CD4-positive, alpha-beta T cell (primary cell): ENCODE measurements at regions not wholly inside any gene's neighbourhood (a gene's known extent, or its start where the extent isn't known, plus 50 kb on each side); places are given as distances from the start of the nearest gene placed in this dataset.

Experiments used
- ATAC-seq: fragments of 200-7000 bp; cut with Tn5 transposase; one replicate; pipeline ENCODE4 v1.10.0; 2022; ENCODE audit warnings: mild to moderate bottlenecking; ENCODE audit not compliant: poor library complexity
- CTCF ChIA-PET: fragments of 350-600 bp; sonication (Branson Sonifier 250); formaldehyde crosslinking; loops from one replicate; lab custom pipeline; 2021; ENCODE audit warnings: antibody characterized with exemption, inconsistent platforms; lab: Charles Lee
- POLR2A ChIA-PET: fragments of 350-600 bp; sonication (Branson Sonifier 250); formaldehyde crosslinking; loops from one replicate; lab custom pipeline; 2021; ENCODE audit warnings: antibody characterized with exemption, inconsistent platforms; lab: Charles Lee
- DNase-seq, 14 experiments: peaks; one replicate each; pipeline ENCODE4 v3.0.0-alpha.2; 2013 to 2020; ENCODE audit warnings: mixed read lengths in 2 of 14
- H3K27ac ChIP-seq, 2 donors: one replicate each; pipeline versions ENCODE4 v1.5.1 to v1.7.0; 2013; ENCODE audit warnings: low read length in 2 of 2, low read depth in 1 of 2, mild to moderate bottlenecking in 1 of 2
- H3K27me3 ChIP-seq, 2 experiments: 1 replicate in 1 of 2; 2 replicates in 1 of 2; pipeline versions ENCODE4 v1.6.1 to v1.7.0; 2013; ENCODE audit warnings: low read length in 2 of 2, control low read depth in 1 of 2, mild to moderate bottlenecking in 1 of 2, moderate library complexity in 1 of 2; ENCODE audit not compliant: insufficient read depth in 2 of 2, control insufficient read depth in 1 of 2
- H3K36me3 ChIP-seq: one replicate; pipeline ENCODE4 v1.6.1; 2013; ENCODE audit warnings: low read length, control low read depth; ENCODE audit not compliant: insufficient read depth
- H3K4me1 ChIP-seq: one replicate; pipeline ENCODE4 v1.6.1; 2013; ENCODE audit warnings: low read length, control low read depth; ENCODE audit not compliant: insufficient read depth
- H3K4me3 ChIP-seq: one replicate; pipeline ENCODE4 v1.5.1; 2013; ENCODE audit warnings: mild to moderate bottlenecking, low read length, moderate library complexity
- H3K9me3 ChIP-seq, 2 experiments: 1 replicate in 1 of 2; 2 replicates in 1 of 2; pipeline versions ENCODE4 v1.6.1 to v1.7.0; 2013; ENCODE audit warnings: low read length in 2 of 2, mild to moderate bottlenecking in 2 of 2, control low read depth in 1 of 2, moderate library complexity in 1 of 2; ENCODE audit not compliant: control insufficient read depth in 1 of 2, insufficient read depth in 1 of 2
- H3K27ac Mint-ChIP-seq: one replicate; pipeline ENCODE4 v1.8.0; 2020; ENCODE audit warnings: mixed read lengths
- H3K27me3 Mint-ChIP-seq: one replicate; pipeline ENCODE4 v1.8.0; 2021; ENCODE audit warnings: mixed read lengths
- H3K36me3 Mint-ChIP-seq: one replicate; pipeline ENCODE4 v1.8.0; 2021; ENCODE audit warnings: low read depth, mixed read lengths
- H3K4me1 Mint-ChIP-seq: one replicate; pipeline ENCODE4 v1.8.0; 2021; ENCODE audit warnings: low read depth, mixed read lengths
- H3K4me3 Mint-ChIP-seq: one replicate; pipeline ENCODE4 v1.8.0; 2020; ENCODE audit warnings: mild to moderate bottlenecking, mixed read lengths
- H3K9me3 Mint-ChIP-seq: one replicate; pipeline ENCODE4 v1.8.0; 2020; ENCODE audit warnings: mixed read lengths
- intact Hi-C, 2 experiments: fragments of 100-400 bp; cut with DNase I in 1 of 2; cut with micrococcal nuclease in 1 of 2; formaldehyde crosslinking; loops; one replicate each; pipeline versions ENCODE4 v1.15.1 to v1.9.0; 2023 to 2025; cut with DNase I, micrococcal nuclease
- TF ChIP-seq, protein P1 (sequence below): fragments of 200-600 bp; IDR thresholded peaks from one replicate; pipeline ENCODE4 v1.8.0; 2022; ENCODE audit warnings: antibody characterized with exemption, mild to moderate bottlenecking

DNA sequence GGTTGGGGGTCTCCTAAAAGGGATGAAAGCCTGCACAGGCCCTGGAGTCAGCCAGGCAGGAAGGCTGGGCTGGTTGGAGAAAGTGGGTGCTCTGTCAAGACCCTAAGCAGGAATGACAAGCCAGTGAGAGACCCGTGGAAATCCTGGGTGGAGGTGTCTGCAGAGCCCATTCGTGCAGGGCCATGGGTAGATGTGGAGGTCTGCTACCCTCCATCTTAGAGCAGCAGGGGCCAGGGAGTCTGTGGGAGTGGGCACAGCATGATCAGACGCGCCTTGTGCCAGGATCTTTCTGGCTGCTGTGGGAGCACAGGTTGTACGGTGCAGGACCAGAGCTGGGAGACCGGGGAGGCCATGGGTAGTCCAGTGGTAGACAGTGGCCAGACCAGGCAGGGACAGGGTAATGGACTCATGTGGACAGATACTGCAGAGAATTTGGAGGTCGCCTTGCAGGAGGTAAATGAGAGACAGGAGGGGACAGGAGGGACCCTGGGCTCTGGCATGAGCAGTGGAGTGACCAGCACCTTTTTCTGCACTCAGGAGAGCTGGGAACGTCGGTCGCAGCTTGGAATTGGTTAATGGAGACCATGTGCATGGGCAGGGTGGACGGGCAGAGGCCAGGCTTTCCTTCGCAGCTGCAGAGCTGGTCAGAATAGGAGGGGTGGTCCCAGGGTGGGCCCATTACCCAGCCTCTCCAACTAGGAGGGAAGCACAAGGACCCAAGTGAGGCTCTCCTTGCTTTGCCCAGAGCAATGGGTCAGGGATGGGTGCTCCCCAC is 203.5 kb upstream of the PMEPA1 start:
- Histone ChIP-seq H3K4me3 (no peak overlapping the region), H3K36me3 (no peaks in the 10 kb centered on the region), H3K4me1 (no peaks in the 10 kb centered on the region), H3K9me3 (no peaks in the 10 kb centered on the region), H3K27me3 (peaks cover 4 to 6% of the 10 kb centered on the region in 2 experiments), H3K27ac (no peak overlapping the region)
- Mint-ChIP-seq H3K27me3 (peaks cover 35% of the 10 kb centered on the region), H3K4me3 (no peak overlapping the region), H3K27ac (no peak overlapping the region), H3K4me1 (no peaks in the 10 kb centered on the region), H3K36me3 (no peaks in the 10 kb centered on the region), H3K9me3 (no peaks in the 10 kb centered on the region)
- DNase-seq: no peak
- ATAC-seq: no peak
- intact Hi-C loops: no loop called here
- TF ChIP-seq, protein P1, sequence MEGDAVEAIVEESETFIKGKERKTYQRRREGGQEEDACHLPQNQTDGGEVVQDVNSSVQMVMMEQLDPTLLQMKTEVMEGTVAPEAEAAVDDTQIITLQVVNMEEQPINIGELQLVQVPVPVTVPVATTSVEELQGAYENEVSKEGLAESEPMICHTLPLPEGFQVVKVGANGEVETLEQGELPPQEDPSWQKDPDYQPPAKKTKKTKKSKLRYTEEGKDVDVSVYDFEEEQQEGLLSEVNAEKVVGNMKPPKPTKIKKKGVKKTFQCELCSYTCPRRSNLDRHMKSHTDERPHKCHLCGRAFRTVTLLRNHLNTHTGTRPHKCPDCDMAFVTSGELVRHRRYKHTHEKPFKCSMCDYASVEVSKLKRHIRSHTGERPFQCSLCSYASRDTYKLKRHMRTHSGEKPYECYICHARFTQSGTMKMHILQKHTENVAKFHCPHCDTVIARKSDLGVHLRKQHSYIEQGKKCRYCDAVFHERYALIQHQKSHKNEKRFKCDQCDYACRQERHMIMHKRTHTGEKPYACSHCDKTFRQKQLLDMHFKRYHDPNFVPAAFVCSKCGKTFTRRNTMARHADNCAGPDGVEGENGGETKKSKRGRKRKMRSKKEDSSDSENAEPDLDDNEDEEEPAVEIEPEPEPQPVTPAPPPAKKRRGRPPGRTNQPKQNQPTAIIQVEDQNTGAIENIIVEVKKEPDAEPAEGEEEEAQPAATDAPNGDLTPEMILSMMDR: no peak
- POLR2A ChIA-PET: no interaction called here
- CTCF ChIA-PET: no interaction called here

DNA sequence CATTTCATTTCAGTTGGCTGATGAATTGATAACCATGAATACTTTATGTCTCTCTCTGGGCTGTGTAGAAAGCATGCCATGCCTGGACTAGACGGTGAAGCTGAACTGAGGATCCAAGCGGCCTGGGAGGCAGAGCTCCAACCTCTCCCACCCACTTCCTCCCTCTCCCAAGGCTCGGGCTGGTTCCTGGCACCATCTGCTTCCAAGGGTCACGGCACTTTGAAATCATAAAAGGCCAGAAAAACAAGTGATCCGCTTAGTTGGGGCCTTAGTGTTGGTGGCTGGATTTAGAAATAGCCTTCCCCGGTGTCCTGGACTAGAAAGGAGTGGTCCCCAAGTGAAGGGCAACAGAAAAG is 202.4 kb upstream of the PMEPA1 start:
- H3K9me3 Mint-ChIP-seq: no peaks in the 10 kb centered on the region
- H3K27ac ChIP-seq: no peak overlapping the region
- H3K4me3 Mint-ChIP-seq: no peak overlapping the region
- H3K27ac Mint-ChIP-seq: no peak overlapping the region
- no peaks in the 10 kb centered on the region for H3K36me3 Mint-ChIP-seq
- ChIA-PET POLR2A (no interaction called here), CTCF (no interaction called here)
- no peaks in the 10 kb centered on the region for H3K36me3 ChIP-seq
- H3K4me3 ChIP-seq: no peak overlapping the region
- peaks cover 4 to 6% of the 10 kb centered on the region in 2 experiments for H3K27me3 ChIP-seq
- H3K27me3 Mint-ChIP-seq: peaks cover 35% of the 10 kb centered on the region
- DNase-seq (no peak), ATAC-seq (no peak)
- H3K4me1 Mint-ChIP-seq: no peaks in the 10 kb centered on the region
- H3K9me3 ChIP-seq: no peaks in the 10 kb centered on the region
- no peaks in the 10 kb centered on the region for H3K4me1 ChIP-seq
- intact Hi-C loops: no loop called here
- TF ChIP-seq, protein P1: no peak

DNA sequence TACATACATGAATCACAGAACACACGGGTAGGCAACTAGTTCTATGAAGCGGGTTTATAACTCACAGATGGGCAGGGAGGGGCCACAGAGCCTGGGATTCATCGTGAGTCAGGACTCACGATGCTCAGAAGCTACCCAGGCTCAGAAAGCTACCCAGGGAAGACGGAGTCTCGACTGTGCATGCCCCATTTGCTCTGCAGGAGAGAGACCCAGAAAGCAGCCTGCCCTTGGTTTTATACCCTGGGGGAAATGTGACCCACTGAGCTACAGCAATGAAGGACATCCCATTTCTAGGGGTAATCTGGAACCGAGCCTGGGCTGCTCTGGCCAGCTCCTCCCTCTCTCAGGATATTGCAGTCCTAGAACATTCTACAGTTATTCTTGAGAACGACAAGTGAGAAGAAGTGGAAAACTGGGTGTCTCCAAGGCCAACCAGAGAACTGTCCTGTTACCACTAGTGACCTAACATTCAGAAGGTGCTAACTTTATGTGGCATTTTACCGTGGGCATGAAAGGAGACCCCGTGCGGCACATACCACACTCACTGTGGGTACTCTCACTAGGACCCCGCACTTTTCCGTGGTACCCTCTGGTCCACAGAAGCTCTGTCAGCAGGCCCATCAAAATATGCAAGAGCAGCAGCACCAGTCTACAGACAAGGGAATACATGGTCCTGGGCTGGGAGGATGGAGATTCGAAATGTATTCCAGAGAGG is 201.9 kb upstream of the PMEPA1 start:
- Mint-ChIP-seq H3K27me3 (peaks cover 35% of the 10 kb centered on the region), H3K36me3 (no peaks in the 10 kb centered on the region), H3K4me3 (no peak overlapping the region), H3K4me1 (no peaks in the 10 kb centered on the region), H3K9me3 (no peaks in the 10 kb centered on the region), H3K27ac (no peak overlapping the region)
- no peaks in the 10 kb centered on the region for H3K36me3 ChIP-seq
- ATAC-seq: no peak
- H3K4me1 ChIP-seq: no peaks in the 10 kb centered on the region
- H3K4me3 ChIP-seq: no peak overlapping the region
- DNase-seq: no peak
- no peak overlapping the region for H3K27ac ChIP-seq
- CTCF ChIA-PET: no interaction called here
- POLR2A ChIA-PET: no interaction called here
- H3K9me3 ChIP-seq: no peaks in the 10 kb centered on the region
- TF ChIP-seq, protein P1: no peak
- intact Hi-C loops: no loop called here
- peaks cover 4 to 6% of the 10 kb centered on the region in 2 experiments for H3K27me3 ChIP-seq
